GM18517 (cell line): ENCODE measurements at regions not wholly inside any gene's neighbourhood (a gene's known extent, or its start where the extent isn't known, plus 50 kb on each side); places are given as distances from the start of the nearest gene placed in this dataset.

Source experiments
- ATAC-seq: cut with Tn5 transposase; IDR thresholded peaks from one replicate; pipeline ENCODE4 v1.9.1; 2021; ENCODE audit warnings: mild to moderate bottlenecking, moderate library complexity; ENCODE audit not compliant: unreplicated experiment

GRCh38 chr5:30103452-30104202 lies 1089.9 kb upstream of the CDH6 start:
- ATAC-seq, result no peak

GRCh38 chr5:30103052-30103451 lies 1090.4 kb upstream of the CDH6 start:
- no peak for ATAC-seq

GRCh38 chr5:30102185-30102584 lies 1091.3 kb upstream of the CDH6 start:
- no peak for ATAC-seq

- no peak for ATAC-seq
These were observed 1092.6 kb upstream of the CDH6 start for GRCh38 chr5:30100929-30101328.

- ATAC-seq, result no peak
These were observed 1093.3 kb upstream of the CDH6 start for GRCh38 chr5:30100148-30100713.

- ATAC-seq, result no peak
These were observed 1093.9 kb upstream of the CDH6 start for GRCh38 chr5:30099634-30100033.

- no peak for ATAC-seq
These were observed 1094.5 kb upstream of the CDH6 start for GRCh38 chr5:30098940-30099339.

- ATAC-seq, result no peak
These were observed 1100.9 kb upstream of the CDH6 start for GRCh38 chr5:30092548-30092947.

- ATAC-seq, result no peak
These were observed 1123.8 kb upstream of the CDH6 start for GRCh38 chr5:30069441-30070263.

- no peak for ATAC-seq
These were observed 1130.0 kb upstream of the CDH6 start for GRCh38 chr5:30063503-30063902.

- ATAC-seq, result no peak
These were observed 1141.5 kb upstream of the CDH6 start for GRCh38 chr5:30051976-30052375.

- no peak for ATAC-seq
These were observed 1143.2 kb upstream of the CDH6 start for GRCh38 chr5:30050056-30050815.

- no peak for ATAC-seq
These were observed 1150.8 kb upstream of the CDH6 start for GRCh38 chr5:30042677-30043076.

GRCh38 chr5:30041831-30042385 lies 1151.6 kb upstream of the CDH6 start:
- no peak for ATAC-seq

GRCh38 chr5:30041291-30041690 lies 1152.2 kb upstream of the CDH6 start:
- ATAC-seq, result no peak

- ATAC-seq, result no peak
These were observed 1152.9 kb upstream of the CDH6 start for GRCh38 chr5:30040488-30041118.

- no peak for ATAC-seq
These were observed 1154.1 kb upstream of the CDH6 start for GRCh38 chr5:30039379-30039778.

GRCh38 chr5:30034870-30035269 lies 1158.6 kb upstream of the CDH6 start:
- ATAC-seq, result no peak

- no peak for ATAC-seq
These were observed 1163.4 kb upstream of the CDH6 start for GRCh38 chr5:30030101-30030500.

- ATAC-seq, result no peak
These were observed 1191.7 kb upstream of the CDH6 start for GRCh38 chr5:30001826-30002225.
